Esophagus muscularis mucosa (tissue), 4 donors: ENCODE measurements at regions not wholly inside any gene's neighbourhood (a gene's known extent, or its start where the extent isn't known, plus 50 kb on each side); places are given as distances from the start of the nearest gene placed in this dataset.

ENCODE experiments used
- DNase-seq: peaks from one replicate; pipeline ENCODE4 v3.0.0-alpha.2; 2017; ENCODE audit errors: extremely low spot score
- H3K27ac ChIP-seq, 4 donors: fragments of 200-600 bp; sonication (generic); replicated peaks in 1 of 4; 1 replicate in 3 of 4; 2 replicates in 1 of 4; pipeline ENCODE4 v1.5.1; 2016 to 2019; ENCODE audit warnings: mild to moderate bottlenecking in 1 of 4
- H3K27me3 ChIP-seq, 4 donors: fragments of 200-600 bp; sonication (generic); one replicate each; pipeline versions ENCODE4 v1.5.1 to v1.6.0; 2016 to 2019
- H3K36me3 ChIP-seq, 4 donors: fragments of 200-600 bp; sonication (generic); one replicate each; pipeline ENCODE4 v1.5.1; 2016 to 2019
- H3K4me1 ChIP-seq, 4 donors: fragments of 200-600 bp; sonication (generic); one replicate each; pipeline ENCODE4 v1.5.1; 2016 to 2019
- H3K4me3 ChIP-seq, 4 donors: fragments of 200-600 bp; sonication (generic); 1 replicate in 2 of 4; 2 replicates in 2 of 4; pipeline ENCODE4 v1.5.1; 2016 to 2019; ENCODE audit warnings: mild to moderate bottlenecking in 4 of 4, moderate library complexity in 1 of 4
- H3K9me3 ChIP-seq, 4 donors: fragments of 200-600 bp; sonication (generic); 1 replicate in 3 of 4; 2 replicates in 1 of 4; pipeline ENCODE4 v1.5.1; 2016 to 2019
- CTCF ChIP-seq, 3 experiments: fragments of 200-600 bp in 2 of 3; fragments of 450-650 bp in 1 of 3; sonication (generic) in 2 of 3; IDR thresholded peaks; one replicate each; pipeline ENCODE4 v1.5.1; 2017 to 2019; ENCODE audit warnings: antibody characterized with exemption in 3 of 3, mild to moderate bottlenecking in 2 of 3, moderate library complexity in 1 of 3
- EP300 ChIP-seq: sonication (generic); formaldehyde crosslinking; IDR thresholded peaks from one replicate; pipeline ENCODE4 v1.6.1; 2017; ENCODE audit warnings: antibody characterized with exemption
- POLR2A ChIP-seq: fragments of 450-650 bp; IDR thresholded peaks from one replicate; pipeline ENCODE4 v1.6.1; 2017; ENCODE audit warnings: antibody characterized with exemption, moderate library complexity, mild to moderate bottlenecking, low read depth
- POLR2AphosphoS5 ChIP-seq, 2 donors: sonication (generic); formaldehyde crosslinking; IDR thresholded peaks; one replicate each; pipeline ENCODE4 v1.6.1; 2017; ENCODE audit warnings: antibody characterized with exemption in 2 of 2
- WGBS: methylation state at CpG from one replicate; pipeline ENCODE4 v1.1.5; 2018; 5-methylcytosine and 5-hydroxymethylcytosine counted together
- intact Hi-C: fragments of 100-400 bp; cut with DNase I; formaldehyde crosslinking; loops from one replicate; pipeline ENCODE4 v1.15.1; 2023

DNA sequence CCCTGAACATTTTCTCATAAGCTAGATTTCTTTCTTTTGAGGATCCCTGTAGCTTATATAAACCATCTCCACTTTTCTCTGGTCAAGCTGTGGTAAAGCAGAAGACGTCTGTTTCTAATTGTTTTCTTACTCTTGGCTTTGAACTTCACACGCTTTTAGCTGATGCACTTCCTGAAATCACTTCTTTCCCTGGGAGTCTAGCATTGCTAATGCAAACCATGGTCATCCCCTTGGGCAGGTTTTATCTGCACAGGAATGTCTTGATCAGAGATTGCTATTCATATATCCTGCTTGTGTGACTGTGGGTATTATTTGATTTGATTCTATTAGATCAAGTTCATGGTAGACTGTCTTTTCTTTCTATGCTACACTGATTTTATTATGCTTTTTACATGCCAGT is 199.2 kb upstream of the POU2AF2 start:
- TF ChIP-seq CTCF (IDR thresholded peaks at IDR 0.05) = no peak
- no peak for TF ChIP-seq EP300
- TF ChIP-seq POLR2A = no peak
- no peak for TF ChIP-seq POLR2AphosphoS5 (IDR thresholded peaks at IDR 0.05)

DNA sequence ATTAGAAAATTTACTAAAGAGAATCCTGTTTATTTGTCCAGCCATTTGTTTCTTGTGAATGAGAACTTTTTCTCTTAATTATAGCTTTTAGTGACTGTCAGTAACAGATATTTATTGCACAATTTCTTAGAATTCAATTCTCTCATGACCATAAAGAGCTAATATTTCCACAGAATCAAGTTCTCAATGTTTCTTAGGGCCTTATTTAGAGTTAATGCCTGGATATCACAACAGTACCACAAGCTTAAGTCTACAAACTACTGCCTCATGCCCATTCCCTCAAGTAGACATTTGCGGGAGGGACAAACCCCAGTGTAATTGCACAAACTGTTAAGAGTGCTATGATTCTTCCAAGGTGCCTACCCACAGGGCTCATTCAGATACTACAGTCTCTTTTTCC is 199.7 kb upstream of the POU2AF2 start:
- 100% methylated on average over 1 of the region's 1 CpG for WGBS
- Histone ChIP-seq H3K27me3 (no peaks in the 10 kb centered on the region), H3K4me1 (peaks cover 0 to 19% (median 15%) of the 10 kb centered on the region in 4 donors), H3K9me3 (no peaks in the 10 kb centered on the region), H3K36me3 (no peaks in the 10 kb centered on the region), H3K27ac (peak overlapping the region; percentile 13 to 49 (median 38)), H3K4me3 (no peak overlapping the region)
- intact Hi-C loops = no loop called here
- TF ChIP-seq CTCF (IDR thresholded peaks at IDR 0.05) = no peak
- TF ChIP-seq EP300 = no peak
- no peak for TF ChIP-seq POLR2A
- no peak for TF ChIP-seq POLR2AphosphoS5 (IDR thresholded peaks at IDR 0.05)
- no peak for DNase-seq

More for the DNA sequence above, 199.2 kb upstream of the POU2AF2 start:
- 56% methylated on average over 2 of the region's 2 CpGs for WGBS
- no peak for DNase-seq
- H3K27ac ChIP-seq = no peak overlapping the region
- H3K36me3 ChIP-seq = no peaks in the 10 kb centered on the region
- H3K4me3 ChIP-seq = no peak overlapping the region
- peaks cover 0 to 19% (median 15%) of the 10 kb centered on the region in 4 donors for H3K4me1 ChIP-seq
- intact Hi-C loops = no loop called here
- H3K9me3 ChIP-seq = no peaks in the 10 kb centered on the region
- no peaks in the 10 kb centered on the region for H3K27me3 ChIP-seq

- peak overlapping the region; percentile 13 to 49 (median 38) for H3K27ac ChIP-seq
Measured at GRCh38 chr11:111045407-111045803, 200.1 kb upstream of the POU2AF2 start.

DNA sequence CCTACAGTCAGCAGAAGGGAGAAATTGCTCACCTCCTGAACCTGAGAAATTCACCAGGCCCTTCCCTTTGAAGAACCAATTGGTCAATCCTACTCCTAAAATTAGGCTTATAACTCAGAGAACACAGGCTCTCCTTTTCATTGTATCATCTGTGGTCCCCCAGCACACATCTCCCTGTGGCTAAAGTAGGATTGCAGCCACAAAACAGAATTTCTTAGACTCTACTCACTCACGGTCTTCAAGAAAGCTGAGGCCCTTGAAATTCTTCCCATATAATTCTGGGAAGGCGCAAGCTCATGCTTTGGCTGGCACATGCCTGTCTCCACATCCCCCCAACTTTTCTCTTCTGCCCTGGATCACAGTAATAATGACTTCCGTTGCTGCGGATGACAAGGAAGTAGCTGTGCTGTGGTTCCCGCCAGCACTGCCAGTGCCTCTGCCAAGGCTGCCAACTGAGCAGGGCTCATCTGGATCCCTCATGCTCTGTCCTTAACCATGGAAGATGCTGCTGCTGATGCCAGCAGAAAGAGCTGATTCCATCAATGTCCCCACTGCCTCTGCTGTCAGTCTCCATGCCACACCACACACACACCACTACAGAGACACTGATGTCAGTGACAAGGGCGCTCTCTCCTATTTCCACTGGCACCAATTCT is 200.6 kb upstream of the POU2AF2 start:
- Histone ChIP-seq H3K4me1 (peaks cover 0 to 19% (median 15%) of the 10 kb centered on the region in 4 donors), H3K27ac (peak overlapping the region; percentile 13 to 49 (median 38)), H3K4me3 (no peak overlapping the region), H3K27me3 (no peaks in the 10 kb centered on the region), H3K36me3 (no peaks in the 10 kb centered on the region), H3K9me3 (no peaks in the 10 kb centered on the region)
- intact Hi-C loops = no loop called here
- WGBS = 92% methylated on average over 6 of the region's 6 CpGs
- DNase-seq = no peak
- TF ChIP-seq EP300 (no peak), POLR2AphosphoS5 (IDR thresholded peaks at IDR 0.05) (no peak), POLR2A (no peak), CTCF (IDR thresholded peaks at IDR 0.05) (no peak)

More at GRCh38 chr11:111045407-111045803, 200.1 kb upstream of the POU2AF2 start:
- no peaks in the 10 kb centered on the region for H3K36me3 ChIP-seq
- TF ChIP-seq EP300 = no peak
- no peak for TF ChIP-seq POLR2AphosphoS5 (IDR thresholded peaks at IDR 0.05)
- TF ChIP-seq POLR2A = no peak
- TF ChIP-seq CTCF (IDR thresholded peaks at IDR 0.05) = no peak
- H3K27me3 ChIP-seq = no peaks in the 10 kb centered on the region
- H3K4me3 ChIP-seq = no peak overlapping the region
- intact Hi-C loops = no loop called here
- no peaks in the 10 kb centered on the region for H3K9me3 ChIP-seq
- peaks cover 0 to 19% (median 15%) of the 10 kb centered on the region in 4 donors for H3K4me1 ChIP-seq
- no peak for DNase-seq

DNA sequence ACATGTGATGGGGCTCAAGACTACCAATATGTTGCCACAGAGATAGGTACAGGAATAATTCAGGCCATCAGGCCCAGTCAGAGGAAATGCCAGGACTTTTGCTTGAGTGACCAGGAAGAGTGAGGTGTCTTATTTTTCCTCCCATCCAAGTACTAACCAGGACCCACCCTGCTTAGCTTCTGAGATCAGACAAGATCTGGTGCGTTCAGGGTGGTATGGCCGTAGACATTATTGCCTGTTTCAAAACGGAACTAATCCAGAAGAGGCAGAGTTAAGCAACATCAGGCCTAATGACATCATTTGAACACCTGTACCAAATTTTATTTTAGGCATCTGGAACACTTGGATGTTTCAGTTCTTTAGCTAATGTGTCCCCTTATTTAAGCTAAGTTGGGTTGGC is 205.5 kb upstream of the POU2AF2 start:
- TF ChIP-seq EP300 = no peak
- no peak for TF ChIP-seq POLR2A
- no peak for TF ChIP-seq POLR2AphosphoS5 (IDR thresholded peaks at IDR 0.05)
- TF ChIP-seq CTCF (IDR thresholded peaks at IDR 0.05) = no peak
- no peak overlapping the region for H3K4me3 ChIP-seq
- H3K9me3 ChIP-seq = no peaks in the 10 kb centered on the region
- DNase-seq = no peak
- no peaks in the 10 kb centered on the region for H3K27me3 ChIP-seq
- intact Hi-C loops = no loop called here
- WGBS = 91% methylated on average over 3 of the region's 3 CpGs
- peaks cover 0 to 5% (median 3%) of the 10 kb centered on the region in 4 donors for H3K4me1 ChIP-seq
- no peak overlapping the region for H3K27ac ChIP-seq
- H3K36me3 ChIP-seq = no peaks in the 10 kb centered on the region
